ENCODE measurements at regions not wholly inside any gene's neighbourhood (a gene's known extent, or its start where the extent isn't known, plus 50 kb on each side); places are given as distances from the start of the nearest gene placed in this dataset.

DNA sequence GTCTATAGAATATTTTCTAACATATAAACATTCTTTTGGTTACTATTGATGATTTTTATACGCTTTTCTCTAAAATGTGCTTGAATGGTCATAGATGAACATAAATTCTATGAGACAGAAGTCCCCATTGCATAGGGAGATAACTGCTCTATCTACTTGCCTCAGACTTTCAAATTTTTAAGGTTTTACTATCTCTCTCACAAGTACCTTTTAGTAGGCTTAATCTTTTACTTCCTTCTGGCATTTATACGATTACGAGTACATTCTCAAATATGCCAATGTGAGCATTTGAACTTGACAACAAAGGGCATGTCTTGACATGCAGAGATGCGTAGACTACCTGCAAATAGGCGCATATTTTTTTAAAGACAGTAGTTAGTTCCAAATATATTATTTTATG lies 935.9 kb upstream of the LRATD1 start:
- ATAC-seq: no peak
- Histone ChIP-seq H3K27me3 (ENCODE audit: control insufficient read depth in 1 of 2, insufficient read depth in 2 of 2, low read length in 2 of 2) (no peaks in the 10 kb centered on the region), H3K4me1 (ENCODE audit: insufficient read depth, low read length) (no peaks in the 10 kb centered on the region), H3K4me3 (replicated peaks in 1 of 3; ENCODE audit: insufficient read depth in 1 of 3, low read depth in 2 of 3, low read length in 3 of 3) (no peak overlapping the region), H3K36me3 (replicated peaks in 1 of 2; ENCODE audit: control insufficient read depth in 1 of 2, insufficient read depth in 2 of 2, low read length in 2 of 2) (no peaks in the 10 kb centered on the region), H3K9me3 (ENCODE audit: low read length) (peaks cover 72% of the 10 kb centered on the region), H3K27ac (ENCODE audit: extremely low read length, insufficient read depth, low read length) (no peak overlapping the region), H3K9ac (ENCODE audit: insufficient read depth, low read depth, low read length) (no peak overlapping the region), H3K79me2 (ENCODE audit: insufficient read depth, low read length) (no peaks in the 10 kb centered on the region), H3K4me2 (ENCODE audit: low read depth, low read length) (no peak overlapping the region), H2AFZ (ENCODE audit: low read length) (no peak overlapping the region), H4K20me1 (ENCODE audit: insufficient read depth, low read length) (no peaks in the 10 kb centered on the region)
- DNase-seq (ENCODE audit: low spot score): no peak
- in situ Hi-C loops (cut with HindIII; ENCODE audit: extremely low pct_ligation_motif_present, low pct_unique_long_range_greater_than_20kb) (no loop called here), intact Hi-C loops (cut with micrococcal nuclease; ENCODE audit: unreplicated experiment) (no loop called here)
- ChIA-PET POLR2A (no interaction called here), CTCF (ENCODE audit: low intra/inter-chr PET ratio, low total read pairs) (no interaction called here)
- no TSS peak for BruUV-seq (replicated peaks)
- WGBS (ENCODE audit: low lambda C conversion rate): 38% methylated on average over 5 of the region's 5 CpGs
- FAIRE-seq: no peak
- TF ChIP-seq, protein P1, sequence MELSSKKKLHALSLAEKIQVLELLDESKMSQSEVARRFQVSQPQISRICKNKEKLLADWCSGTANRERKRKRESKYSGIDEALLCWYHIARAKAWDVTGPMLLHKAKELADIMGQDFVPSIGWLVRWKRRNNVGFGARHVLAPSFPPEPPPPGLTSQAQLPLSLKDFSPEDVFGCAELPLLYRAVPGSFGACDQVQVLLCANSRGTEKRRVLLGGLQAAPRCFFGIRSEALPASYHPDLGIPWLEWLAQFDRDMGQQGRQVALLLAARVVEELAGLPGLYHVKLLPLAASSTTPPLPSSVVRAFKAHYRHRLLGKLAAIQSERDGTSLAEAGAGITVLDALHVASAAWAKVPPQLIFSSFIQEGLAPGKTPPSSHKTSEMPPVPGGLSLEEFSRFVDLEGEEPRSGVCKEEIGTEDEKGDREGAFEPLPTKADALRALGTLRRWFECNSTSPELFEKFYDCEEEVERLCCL (CRISPR knock-in tag; IDR thresholded peaks at IDR 0.05; ENCODE audit: borderline replicate concordance): no peak

DNA sequence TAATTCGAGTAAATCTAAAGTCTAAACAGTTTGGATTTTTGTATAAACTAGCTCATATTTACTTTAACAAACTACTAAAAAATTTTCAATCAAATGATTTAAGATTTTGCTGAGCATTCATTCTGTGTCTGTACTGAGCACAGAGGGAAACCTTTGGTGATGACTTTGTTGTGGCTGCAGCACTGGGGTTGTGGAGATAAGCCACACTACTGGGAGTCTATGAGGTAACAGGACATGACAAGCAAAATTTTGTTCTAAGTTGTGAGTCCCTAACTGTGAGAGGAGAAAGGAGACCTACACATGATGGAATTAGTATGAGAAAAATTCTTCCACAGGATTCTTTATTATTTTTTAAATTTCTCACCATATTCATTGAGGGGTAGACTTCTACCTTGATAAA lies 933.7 kb upstream of the LRATD1 start:
- H3K27ac ChIP-seq (ENCODE audit: extremely low read length, insufficient read depth, low read length): no peak overlapping the region
- peaks cover 80% of the 10 kb centered on the region for H3K9me3 ChIP-seq (ENCODE audit: low read length)
- no peak for DNase-seq (ENCODE audit: low spot score)
- H3K36me3 ChIP-seq (replicated peaks in 1 of 2; ENCODE audit: control insufficient read depth in 1 of 2, insufficient read depth in 2 of 2, low read length in 2 of 2): no peaks in the 10 kb centered on the region
- ChIA-PET CTCF (ENCODE audit: low intra/inter-chr PET ratio, low total read pairs) (no interaction called here), POLR2A (no interaction called here)
- H2AFZ ChIP-seq (ENCODE audit: low read length): no peak overlapping the region
- no peak for FAIRE-seq
- intact Hi-C loops (cut with micrococcal nuclease; ENCODE audit: unreplicated experiment) (no loop called here), in situ Hi-C loops (cut with HindIII; ENCODE audit: extremely low pct_ligation_motif_present, low pct_unique_long_range_greater_than_20kb) (no loop called here)
- H3K9ac ChIP-seq (ENCODE audit: insufficient read depth, low read depth, low read length): no peak overlapping the region
- WGBS (ENCODE audit: low lambda C conversion rate): 2% methylated on average over 1 of the region's 1 CpG
- no peaks in the 10 kb centered on the region for H3K27me3 ChIP-seq (ENCODE audit: control insufficient read depth in 1 of 2, insufficient read depth in 2 of 2, low read length in 2 of 2)
- no peaks in the 10 kb centered on the region for H4K20me1 ChIP-seq (ENCODE audit: insufficient read depth, low read length)
- no peak overlapping the region for H3K4me3 ChIP-seq (replicated peaks in 1 of 3; ENCODE audit: insufficient read depth in 1 of 3, low read depth in 2 of 3, low read length in 3 of 3)
- H3K4me2 ChIP-seq (ENCODE audit: low read depth, low read length): no peak overlapping the region
- BruUV-seq (replicated peaks): no TSS peak
- no peak for ATAC-seq
- H3K79me2 ChIP-seq (ENCODE audit: insufficient read depth, low read length): no peaks in the 10 kb centered on the region
- no peaks in the 10 kb centered on the region for H3K4me1 ChIP-seq (ENCODE audit: insufficient read depth, low read length)
- no peak for TF ChIP-seq BCL3 (CRISPR knock-in tag; IDR thresholded peaks at IDR 0.05)
- TF ChIP-seq ZNF30 (CRISPR knock-in tag; IDR thresholded peaks at IDR 0.05): no peak
- TF ChIP-seq ZNF34 (CRISPR knock-in tag; IDR thresholded peaks at IDR 0.05; ENCODE audit: borderline replicate concordance): no peak
- TF ChIP-seq RBM22 (optimal IDR thresholded peaks at IDR 0.05; ENCODE audit: low read length): no peak
- TF ChIP-seq SRSF9 (IDR thresholded peaks at IDR 0.05; ENCODE audit: borderline replicate concordance, insufficient read depth, low read depth, low read length, poor library complexity, severe bottlenecking): no peak
- TF ChIP-seq, protein P2, sequence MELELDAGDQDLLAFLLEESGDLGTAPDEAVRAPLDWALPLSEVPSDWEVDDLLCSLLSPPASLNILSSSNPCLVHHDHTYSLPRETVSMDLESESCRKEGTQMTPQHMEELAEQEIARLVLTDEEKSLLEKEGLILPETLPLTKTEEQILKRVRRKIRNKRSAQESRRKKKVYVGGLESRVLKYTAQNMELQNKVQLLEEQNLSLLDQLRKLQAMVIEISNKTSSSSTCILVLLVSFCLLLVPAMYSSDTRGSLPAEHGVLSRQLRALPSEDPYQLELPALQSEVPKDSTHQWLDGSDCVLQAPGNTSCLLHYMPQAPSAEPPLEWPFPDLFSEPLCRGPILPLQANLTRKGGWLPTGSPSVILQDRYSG (CRISPR knock-in tag; IDR thresholded peaks at IDR 0.05): no peak
- no peak for TF ChIP-seq ZBTB46 (CRISPR knock-in tag; IDR thresholded peaks at IDR 0.05; ENCODE audit: borderline replicate concordance)
- TF ChIP-seq SAFB2 (CRISPR knock-in tag; IDR thresholded peaks at IDR 0.05; ENCODE audit: borderline replicate concordance, low read depth): no peak
- no peak for TF ChIP-seq ZNF879 (CRISPR knock-in tag; IDR thresholded peaks at IDR 0.05)
- TF ChIP-seq XRCC5 (optimal IDR thresholded peaks at IDR 0.05; ENCODE audit: low read length): no peak
- TF ChIP-seq AKAP8 (CRISPR knock-in tag; IDR thresholded peaks at IDR 0.05): no peak
- no peak for TF ChIP-seq CEBPG (CRISPR knock-in tag; IDR thresholded peaks at IDR 0.05)
- no peak for TF ChIP-seq ZNF207 (IDR thresholded peaks at IDR 0.05; ENCODE audit: borderline replicate concordance)
- TF ChIP-seq MZF1 (CRISPR knock-in tag; IDR thresholded peaks at IDR 0.05; ENCODE audit: borderline replicate concordance): no peak

Measured in HepG2 (cell line).